ENCODE measurements at regions not wholly inside any gene's neighbourhood (a gene's known extent, or its start where the extent isn't known, plus 50 kb on each side); places are given as distances from the start of the nearest gene placed in this dataset.
"Not testable (repeated sequence)": the region's sequence is repeated elsewhere in the genome, so short reads cannot be mapped to it uniquely, and the experiment has no call there.

DNA sequence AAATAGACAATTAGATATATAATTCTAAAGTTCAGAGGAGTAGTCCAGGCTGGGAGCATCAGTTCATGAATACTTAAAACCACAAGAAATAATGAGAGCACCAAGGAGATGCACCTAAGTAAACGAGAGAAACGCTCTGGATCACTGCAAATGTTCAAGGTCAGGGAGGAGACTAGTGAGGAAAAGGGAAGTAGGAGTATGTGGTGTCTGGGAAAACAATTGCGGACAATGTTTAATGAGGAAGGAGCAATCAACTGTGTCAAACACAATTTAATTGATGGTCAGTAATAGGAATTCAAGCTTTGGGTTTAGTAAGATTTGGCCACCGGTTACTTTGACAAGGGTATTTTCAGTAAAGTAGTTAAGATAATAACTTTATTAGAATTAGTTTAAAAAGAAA is 652.2 kb downstream of the DACH1 start:
- no peak for DNase-seq

DNA sequence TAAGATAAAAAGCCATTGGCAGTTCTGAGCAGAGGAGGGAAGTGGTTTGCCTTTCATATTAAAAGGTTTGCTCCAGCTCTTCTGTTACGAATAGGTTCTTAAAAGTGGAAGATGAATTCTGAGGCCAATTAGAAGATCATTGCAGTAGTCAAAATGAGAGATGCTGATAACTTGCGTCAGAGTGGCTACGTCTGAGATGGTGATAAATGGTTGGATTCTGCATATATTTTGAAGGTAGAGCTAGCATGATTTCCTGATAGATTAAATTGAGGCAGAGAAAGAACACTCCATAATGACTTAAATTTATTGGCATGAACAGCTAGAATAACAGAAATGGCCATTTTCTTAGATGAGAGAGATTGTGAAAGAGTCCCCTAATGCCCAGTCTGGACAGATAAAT is 652.6 kb downstream of the DACH1 start:
- DNase-seq, result no peak

DNA sequence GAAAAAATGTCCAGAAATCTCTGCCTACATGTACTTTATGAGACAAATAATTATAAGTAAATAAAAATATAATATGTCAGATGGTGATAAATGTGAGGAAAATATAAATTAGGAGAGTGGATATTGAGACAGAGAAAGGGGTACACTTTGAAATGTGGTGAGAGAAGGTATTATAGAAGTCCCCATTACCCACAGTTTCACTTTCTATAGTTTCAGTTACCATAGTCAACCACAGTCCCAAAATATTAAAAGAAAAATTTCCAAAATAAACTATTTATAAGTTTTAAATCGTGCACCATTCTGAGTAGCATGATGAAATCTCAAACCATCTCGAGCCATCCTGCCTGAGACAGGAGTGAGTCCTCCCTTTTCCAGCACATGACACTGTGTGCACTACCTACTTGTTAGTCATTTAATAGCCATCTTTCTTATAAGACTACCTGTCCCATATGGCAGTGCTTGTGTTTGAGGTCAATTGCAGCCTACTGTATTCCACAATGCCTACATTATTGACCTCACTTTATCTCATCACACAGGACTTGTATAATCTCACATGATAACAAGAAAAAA is 653.7 kb downstream of the DACH1 start:
- no peak for DNase-seq

DNA sequence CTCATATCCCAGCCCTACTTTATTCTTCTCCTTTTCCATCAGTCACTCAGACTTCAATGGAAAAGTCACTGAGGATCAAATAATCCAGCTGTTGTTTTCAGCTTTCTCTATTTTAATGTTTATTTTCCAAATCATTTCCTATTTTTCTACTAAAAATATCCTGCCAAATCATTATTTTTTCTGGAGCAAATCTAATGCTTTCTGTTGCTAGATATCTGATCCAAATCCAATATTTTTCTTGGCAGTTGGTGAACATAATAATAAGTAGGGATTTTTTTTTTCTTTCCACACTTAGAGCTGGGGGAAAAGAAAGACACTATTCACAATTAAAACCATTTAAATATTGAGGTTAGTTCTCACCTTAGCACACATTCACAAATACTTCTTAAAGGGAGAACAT is 656.1 kb downstream of the DACH1 start:
- peak; percentile 17 to 38 for DNase-seq

DNA sequence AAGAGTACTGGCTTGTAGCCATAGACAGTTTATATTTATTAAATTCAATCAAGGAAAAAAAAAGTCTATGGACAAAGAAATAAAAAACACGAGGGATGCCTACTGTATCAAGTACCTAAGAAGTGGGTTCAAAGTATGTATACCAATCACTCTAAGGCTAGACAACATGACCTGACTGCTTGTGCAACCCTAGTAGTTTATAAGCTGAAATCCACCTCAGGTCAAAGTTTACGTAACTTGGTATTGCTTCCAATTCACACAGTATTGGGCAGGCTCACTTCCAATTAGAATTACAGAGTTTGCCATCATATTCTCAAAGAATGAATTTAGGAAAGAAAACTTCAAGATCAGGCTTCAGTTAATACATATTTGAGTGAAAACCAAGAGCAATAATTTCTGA is 657.8 kb downstream of the DACH1 start:
- DNase-seq, result no peak

DNA sequence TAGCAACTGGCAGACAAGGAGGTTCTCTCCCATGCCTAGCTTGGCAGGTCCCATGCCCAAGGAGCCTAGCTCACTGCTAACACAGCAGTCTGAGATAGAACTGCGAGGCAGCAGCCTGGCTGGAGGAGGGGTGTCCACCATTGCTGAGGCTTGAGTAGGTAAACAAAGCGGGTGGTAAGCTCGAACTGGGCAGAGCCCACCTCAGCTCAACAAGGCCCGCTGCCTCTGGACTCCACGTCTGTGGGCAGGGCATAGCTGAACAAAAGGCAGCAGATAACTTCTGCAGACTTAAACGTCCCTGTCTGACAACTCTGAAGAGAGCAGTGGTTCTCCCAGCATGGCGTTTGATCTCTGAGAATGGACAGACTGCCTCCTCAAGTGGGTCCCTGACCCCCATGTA is 682.4 kb downstream of the DACH1 start:
- DNase-seq, result not testable (repeated sequence)

DNA sequence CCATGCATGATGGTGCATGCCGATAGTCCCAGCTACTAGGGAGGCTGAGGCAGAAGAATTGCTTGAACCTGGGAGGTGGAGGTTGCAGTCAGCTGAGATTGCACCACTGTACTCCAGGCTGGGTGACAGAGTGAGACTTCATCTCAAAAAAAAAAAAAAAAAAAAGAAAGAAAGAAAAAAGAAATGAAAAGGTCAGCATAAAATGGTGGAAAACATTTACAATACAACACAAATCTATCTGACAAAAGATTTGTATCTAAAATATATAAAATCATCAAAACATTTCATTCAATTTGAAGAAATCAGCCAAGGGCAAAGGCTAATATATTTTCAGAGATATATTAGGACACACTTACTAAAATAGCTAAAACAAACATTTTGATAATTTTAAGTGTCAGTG is 683.7 kb downstream of the DACH1 start:
- not testable (repeated sequence) for DNase-seq

DNA sequence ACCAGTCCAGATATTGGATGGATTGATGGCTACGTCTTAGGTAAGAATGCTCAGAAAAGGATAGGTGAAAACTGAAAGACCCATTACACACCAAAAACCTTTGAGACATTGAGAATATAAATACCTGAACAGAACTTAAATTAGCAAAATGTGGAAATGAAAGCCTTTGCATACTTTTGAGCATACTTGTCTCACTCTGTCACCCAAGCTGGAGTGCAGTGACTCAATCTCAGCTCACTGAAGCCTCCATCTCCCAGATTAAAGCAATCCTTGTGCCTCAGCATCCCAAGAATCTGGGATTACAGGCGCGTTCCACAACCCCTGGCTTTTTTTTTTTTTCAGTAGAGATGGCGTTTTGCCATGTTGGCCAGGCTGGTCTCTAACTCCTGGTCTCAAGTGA is 695.3 kb downstream of the DACH1 start:
- no peak for DNase-seq

DNA sequence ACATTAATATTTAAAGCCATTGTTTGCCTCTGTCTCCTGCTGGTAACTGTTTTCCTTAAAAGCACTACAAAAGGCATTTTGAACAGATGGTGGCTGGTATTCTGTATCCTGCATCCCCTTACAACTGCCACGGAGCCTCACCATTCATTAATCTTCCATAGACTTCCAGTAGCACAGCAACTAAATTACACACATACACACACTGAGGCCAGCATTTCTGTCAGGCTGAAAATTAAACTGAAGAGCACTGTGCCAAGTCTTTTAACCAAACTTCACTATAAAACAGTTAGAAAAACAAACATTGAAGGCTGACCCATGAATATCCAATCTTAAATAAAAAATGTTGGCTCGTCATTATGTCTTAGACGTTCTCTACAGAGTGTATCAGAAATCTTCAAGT is 697.8 kb downstream of the DACH1 start:
- no peak for DNase-seq

DNA sequence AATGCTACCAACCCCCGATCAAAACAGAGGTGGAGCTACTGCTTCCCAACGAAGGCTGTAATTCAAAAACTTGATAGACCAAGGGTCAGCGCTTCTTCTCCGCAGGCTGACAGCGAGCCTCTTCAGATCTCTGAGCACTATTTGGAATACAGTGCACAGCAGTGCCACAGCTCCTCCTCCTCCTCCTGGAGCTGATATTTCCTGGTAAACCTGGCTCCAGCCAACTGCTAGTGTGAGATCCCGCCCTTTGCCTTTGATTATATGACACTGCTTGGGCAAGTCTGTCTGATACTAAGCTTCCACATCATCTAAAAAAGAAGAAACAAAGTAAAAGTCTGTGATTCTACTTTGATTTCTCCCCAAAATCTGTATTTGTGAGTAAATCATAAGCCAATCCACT is 710.5 kb downstream of the DACH1 start:
- no peak for DNase-seq

DNA sequence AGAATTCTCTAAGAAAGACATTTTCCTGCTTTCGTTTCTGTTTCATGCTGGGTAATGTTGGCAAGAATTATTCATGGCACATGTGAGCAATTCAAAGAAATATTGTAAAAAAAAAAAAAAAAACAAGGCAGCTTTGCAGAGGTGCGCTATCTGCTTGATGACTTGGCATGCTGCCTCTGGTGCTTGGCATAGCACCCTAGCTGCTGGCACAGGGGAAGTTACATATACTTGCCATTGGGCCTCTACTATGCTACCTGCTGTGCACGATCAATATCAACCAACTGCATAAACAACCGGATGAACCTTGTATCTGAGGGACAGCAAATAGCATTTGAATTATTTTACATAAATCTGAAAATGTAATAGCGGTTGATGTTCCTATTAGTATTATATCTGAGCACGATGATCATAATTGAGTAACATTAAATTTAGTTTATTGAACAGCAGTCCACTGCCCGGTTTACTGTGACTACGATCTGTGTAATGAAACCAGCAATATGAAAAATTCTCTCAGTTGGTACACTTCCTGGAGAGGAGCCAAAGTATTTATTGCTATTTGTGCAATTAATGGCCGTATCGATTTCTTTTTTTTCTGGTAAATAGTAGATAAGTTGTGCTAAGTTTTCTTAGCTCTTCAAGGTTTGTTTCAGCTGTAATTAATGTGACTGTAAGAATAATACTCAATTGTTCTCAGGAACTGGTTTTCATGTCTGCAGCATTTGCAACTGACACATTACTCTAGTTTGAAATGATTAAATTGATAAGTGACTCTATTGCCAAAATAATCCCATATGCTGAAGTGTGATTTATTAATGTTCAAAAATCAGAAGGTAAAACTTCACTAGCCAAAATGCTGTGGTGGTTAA is 717.3 kb downstream of the DACH1 start:
- no peak for DNase-seq

DNA sequence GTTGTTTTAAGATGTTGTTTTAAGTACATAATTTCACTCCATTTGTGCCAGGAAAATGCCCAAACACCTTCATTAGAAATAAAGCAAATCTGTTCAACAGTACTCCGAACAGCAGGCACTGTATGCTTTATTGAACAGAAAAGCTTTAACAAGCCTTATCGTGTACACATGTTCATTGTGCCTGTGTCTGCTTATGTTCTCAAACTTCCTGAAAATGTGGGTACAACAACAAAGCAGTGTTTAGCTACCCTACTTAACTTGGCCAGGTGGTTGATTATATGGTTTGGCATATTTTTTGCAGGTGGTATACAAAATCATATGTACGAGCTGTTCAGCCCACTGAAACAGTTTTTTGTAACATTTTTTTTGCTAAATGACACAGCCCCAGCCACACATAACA is 718.0 kb downstream of the DACH1 start:
- DNase-seq, result no peak

DNA sequence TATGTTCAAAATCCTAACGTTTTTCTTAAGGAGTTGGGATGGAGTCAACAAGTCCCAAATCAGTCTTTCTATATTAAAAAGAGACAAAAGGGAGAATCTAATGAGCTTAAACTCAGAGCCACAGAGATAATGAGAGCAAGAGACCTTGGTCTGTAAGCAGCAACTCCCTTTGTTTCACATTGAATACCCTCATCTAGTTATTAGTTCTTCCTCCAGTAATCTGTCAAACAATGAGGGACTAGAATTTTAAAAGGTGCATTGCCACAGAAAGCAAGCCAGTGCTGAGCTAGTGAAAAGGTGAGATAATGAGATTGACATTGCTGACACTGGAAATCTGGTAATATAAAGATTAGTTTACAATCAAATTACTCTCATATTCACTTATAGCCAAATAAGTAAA is 718.6 kb downstream of the DACH1 start:
- DNase-seq, result no peak

DNA sequence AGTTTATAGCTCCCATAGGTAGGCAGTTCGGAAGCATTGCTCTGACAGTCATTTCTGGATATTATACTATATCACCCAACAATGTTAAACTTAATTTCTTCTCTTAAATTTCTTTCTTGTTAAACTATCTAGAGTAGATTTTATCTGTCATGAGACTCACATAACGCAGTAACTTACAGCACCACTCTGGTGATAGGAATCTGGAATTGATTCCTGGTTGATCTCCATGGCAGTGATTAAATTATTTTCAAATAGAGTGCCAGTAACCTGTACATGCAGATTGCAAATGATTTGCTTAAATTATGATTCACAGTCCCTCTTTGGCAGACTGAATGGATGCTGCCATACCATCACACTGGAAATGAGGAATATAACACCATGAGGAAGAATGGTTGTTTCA is 722.1 kb downstream of the DACH1 start:
- DNase-seq, result no peak

DNA sequence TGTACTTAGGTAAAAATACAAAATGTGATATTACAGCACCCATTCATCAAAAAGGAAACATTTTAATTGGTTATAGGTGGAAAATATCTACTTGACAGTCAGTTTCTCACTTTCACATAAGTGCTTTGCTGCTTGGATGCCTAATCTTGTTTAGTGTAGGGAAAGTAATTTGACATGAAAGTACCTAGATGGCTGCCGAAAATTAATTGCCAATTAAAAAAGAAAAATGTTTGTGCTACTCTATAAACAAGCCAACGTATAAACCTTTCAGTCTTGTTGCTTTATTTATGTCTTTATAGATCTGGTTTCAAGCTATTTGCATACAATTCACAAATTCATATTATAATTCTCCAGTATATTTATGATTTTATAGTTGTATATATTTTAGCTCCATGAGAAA is 729.9 kb downstream of the DACH1 start:
- DNase-seq, result no peak

DNA sequence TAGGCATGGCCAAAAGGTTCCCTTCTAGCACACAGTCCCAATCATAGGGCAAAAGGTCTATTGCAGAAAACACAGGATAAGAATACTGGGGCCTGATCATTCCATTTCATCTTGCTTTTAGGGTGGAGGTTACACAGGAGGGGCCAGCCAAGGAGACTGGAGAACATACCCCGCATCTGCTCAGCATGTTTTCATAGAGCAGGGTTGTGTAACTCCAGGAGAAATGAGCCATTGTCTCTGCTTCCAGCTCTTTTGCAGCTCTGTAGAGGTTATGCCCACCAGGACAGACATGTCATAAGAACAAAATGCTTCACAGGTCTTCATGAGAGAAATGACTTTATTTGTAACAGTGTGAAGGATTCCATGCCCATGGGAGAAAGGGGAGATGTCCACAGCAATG is 742.8 kb downstream of the DACH1 start:
- DNase-seq, result no peak

DNA sequence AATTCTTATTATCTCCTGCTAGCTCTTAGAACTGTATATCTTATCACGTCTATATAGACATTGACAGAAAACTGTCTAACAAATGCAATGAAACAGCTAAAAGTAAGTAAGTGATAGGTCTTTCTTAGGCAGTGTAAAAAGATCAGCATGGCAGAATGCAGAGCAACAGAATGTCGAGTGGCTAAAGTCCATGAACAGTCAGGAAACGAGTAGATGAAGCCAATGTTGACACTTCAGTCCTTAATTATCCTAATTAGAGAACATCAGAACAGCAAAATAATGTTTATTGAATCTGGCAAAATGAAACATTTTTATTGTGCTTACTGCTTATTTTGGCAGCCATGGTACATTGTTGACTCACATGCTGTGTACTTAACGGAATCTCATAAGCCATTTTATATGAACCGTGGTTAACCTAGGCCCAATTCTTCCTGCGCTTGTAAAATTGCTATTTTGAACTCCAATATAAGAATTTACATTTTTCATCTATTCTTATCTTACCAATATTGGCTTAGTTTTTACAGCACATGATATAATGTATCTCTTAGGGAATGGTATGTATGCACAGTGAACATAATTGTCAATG is 748.1 kb downstream of the DACH1 start:
- no peak for DNase-seq

DNA sequence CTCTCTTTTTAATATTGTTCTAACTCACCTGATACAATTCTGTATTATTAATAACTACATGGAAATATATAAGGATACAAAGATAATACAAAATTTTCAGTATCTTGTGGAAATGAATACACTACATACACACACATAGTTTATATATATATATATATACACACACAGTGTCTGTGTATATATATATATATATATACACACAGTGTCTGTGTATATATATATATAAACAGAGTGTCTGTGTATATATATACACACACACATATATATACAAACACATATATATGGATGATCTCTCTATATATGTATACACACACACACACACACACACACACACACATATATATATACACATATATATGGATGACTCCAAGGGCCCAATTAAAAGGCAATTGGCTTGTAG is 749.1 kb downstream of the DACH1 start:
- no peak for DNase-seq

DNA sequence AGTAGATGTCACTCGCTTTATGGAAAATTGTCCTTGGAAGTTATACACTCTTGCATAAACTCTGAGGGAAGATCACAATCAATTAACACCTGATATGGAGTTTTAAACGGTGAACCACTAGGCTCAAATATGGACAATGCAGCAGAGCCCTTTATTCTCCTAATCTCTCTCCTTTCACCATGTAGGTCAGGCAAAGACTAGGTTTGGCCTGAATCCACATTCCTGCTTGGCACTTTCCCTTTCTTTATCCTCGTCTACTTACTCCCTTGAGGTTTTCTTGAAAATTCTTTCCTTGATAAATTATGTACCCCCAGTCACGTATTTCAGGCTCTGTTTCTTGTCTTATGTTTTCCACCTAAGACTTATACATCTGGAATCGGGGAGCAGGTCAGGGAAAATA is 751.7 kb downstream of the DACH1 start:
- DNase-seq, result no peak

DNA sequence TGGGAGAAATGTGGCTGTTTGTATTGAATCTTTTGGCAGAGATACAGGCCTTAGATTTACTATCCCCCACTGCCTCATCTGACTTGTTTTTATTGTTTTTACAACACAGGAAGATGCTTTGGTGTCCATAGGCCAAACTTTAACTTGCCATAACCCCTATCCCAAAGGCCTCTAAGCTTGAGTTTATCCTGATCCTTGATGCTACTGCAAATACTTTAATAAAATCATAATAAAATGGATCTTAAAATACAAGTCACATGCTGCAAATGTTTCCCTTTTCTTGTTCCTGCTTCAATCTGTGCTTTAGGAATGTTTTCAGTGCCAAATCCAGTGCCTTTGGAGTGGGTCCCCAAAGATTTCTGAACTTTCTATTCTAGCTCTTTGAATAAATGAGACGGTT is 770.6 kb downstream of the DACH1 start:
- DNase-seq, result no peak

DNA sequence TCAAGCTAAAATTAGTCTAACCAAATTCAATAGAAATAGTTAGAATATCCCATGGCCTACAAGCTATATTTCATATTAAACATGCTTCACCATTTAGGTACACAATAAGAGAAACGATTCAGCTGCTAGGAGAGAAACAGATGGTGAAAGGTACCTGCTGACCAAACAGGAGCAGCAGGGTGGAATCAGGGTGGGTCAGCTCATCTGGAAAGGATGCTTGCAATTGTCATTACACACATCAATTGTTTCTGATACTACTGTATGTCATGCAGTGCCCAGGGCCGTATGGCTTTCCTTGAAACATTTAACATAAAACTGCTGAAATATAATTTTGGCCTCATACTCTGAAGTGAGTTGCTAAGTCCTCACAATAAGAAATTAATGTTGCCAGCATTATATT is 776.0 kb downstream of the DACH1 start:
- no peak for DNase-seq

DNA sequence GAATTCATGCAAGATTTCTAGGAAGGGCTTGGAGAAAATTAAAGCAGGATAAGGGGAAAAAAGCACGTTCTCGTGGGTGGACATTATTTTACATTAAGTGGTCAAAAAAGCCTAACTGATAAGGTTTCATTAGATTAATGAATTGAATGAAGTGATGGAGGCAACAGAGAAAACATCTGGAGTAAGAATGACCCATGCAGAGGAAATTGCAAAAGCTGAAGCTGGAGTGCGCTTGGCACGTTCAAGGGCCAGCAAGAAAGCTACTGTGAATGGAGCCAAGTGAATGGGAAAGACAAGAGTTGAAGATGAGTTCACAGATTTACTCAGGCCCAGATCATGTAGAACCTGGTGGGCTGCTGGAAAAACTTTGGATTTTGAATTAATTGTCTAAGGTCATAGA is 777.9 kb downstream of the DACH1 start:
- peak; percentile 55 to 66 for DNase-seq

DNA sequence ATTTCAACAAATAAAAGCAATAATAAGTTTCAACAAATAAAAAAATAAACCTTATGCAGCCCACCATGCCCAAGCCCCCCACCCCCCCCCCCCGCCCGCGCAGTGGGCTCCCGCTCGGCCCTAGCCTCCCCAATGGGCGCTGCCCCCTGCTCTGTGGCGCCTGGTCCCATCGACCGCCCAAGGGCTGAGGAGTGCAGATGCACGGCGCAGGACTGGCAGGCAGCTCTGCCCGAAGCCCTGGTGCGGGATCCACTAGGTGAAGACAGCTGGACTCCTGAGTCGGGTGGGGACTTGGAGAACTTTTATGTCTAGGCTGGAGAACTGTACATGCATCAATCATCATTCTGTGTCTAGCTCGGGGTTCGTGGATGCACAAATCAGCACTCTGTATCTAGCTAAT is 779.6 kb downstream of the DACH1 start:
- no peak for DNase-seq

DNA sequence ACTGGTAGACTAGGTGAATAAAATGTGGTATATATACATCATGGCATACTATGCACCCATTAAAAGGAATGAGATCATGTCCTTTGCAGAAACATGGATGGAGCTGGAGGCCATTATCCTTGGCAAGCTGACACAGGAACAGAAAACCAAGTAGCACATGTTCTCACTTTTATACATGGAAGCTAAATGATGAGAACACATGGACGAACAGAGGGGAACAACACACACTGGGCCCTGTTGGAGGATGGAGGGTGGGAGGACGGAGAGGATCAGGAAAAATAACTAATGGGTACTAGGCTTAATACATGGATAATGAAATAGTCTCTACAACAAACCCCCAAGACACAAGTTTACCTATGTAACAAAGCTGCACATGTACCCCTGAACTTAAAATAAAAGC is 780.0 kb downstream of the DACH1 start:
- DNase-seq, result no peak

All from right lung (tissue), 2 donors.